H1 (cell line): ENCODE measurements at regions not wholly inside any gene's neighbourhood (a gene's known extent, or its start where the extent isn't known, plus 50 kb on each side); places are given as distances from the start of the nearest gene placed in this dataset.

Experiments
- CTCF ChIA-PET: fragments of 300-600 bp; sonication (Branson Sonifier 250); formaldehyde crosslinking; loops from one replicate; lab custom pipeline; 2021; ENCODE audit not compliant: partially characterized antibody; lab: Charles Lee
- POLR2A ChIA-PET: fragments of 300-600 bp; sonication (Branson Sonifier 250); formaldehyde crosslinking; loops from one replicate; lab custom pipeline; 2021; ENCODE audit warnings: inconsistent platforms; ENCODE audit not compliant: partially characterized antibody; lab: Charles Lee
- DNase-seq, 2 experiments: peaks; one replicate each; pipeline versions ENCODE4 v3.0.0 to v3.0.0-alpha.2; 2010 to 2022; ENCODE audit warnings: low spot score in 2 of 2, low read depth in 1 of 2, mixed read lengths in 1 of 2
- FAIRE-seq: peaks from 2 replicates; lab custom pipeline; 2011; peaks lifted over from hg19 to GRCh38; lab: Jason Lieb, UNC
- H2AFZ ChIP-seq: 2 replicates; pipeline ENCODE4 v1.8.1; 2012; ENCODE audit warnings: low read length, inconsistent platforms
- H2AK5ac ChIP-seq: 2 replicates; pipeline ENCODE4 v1.6.1; 2013; ENCODE audit warnings: low read depth, low read length
- H2BK120ac ChIP-seq: replicated peaks from 2 replicates; pipeline ENCODE3; 2013; ENCODE audit warnings: low read depth, low read length, inconsistent platforms
- H2BK12ac ChIP-seq: 2 replicates; pipeline ENCODE4 v1.6.1; 2013; ENCODE audit warnings: low read depth, low read length
- H2BK15ac ChIP-seq: 2 replicates; pipeline ENCODE4 v1.6.1; 2013; ENCODE audit warnings: low read length
- H2BK20ac ChIP-seq: 2 replicates; pipeline ENCODE4 v1.6.1; 2013; ENCODE audit warnings: low read length
- H2BK5ac ChIP-seq: 2 replicates; pipeline ENCODE4 v1.6.1; 2013; ENCODE audit warnings: low read depth, low read length
- H3K14ac ChIP-seq: 2 replicates; pipeline ENCODE4 v1.6.1; 2013; ENCODE audit warnings: inconsistent platforms; ENCODE audit not compliant: insufficient read length
- H3K18ac ChIP-seq: 2 replicates; pipeline ENCODE4 v1.6.1; 2013; ENCODE audit warnings: low read length; ENCODE audit errors: extremely low read depth
- H3K23ac ChIP-seq: 2 replicates; pipeline ENCODE4 v1.6.1; 2013; ENCODE audit warnings: inconsistent platforms; ENCODE audit not compliant: insufficient read length
- H3K23me2 ChIP-seq: 2 replicates; pipeline ENCODE4 v1.6.1; 2013; ENCODE audit warnings: low read depth, low read length
- H3K27ac ChIP-seq: 2 replicates; pipeline ENCODE4 v1.6.1; 2011; ENCODE audit warnings: low read depth, low read length, inconsistent platforms
- H3K27me3 ChIP-seq, 4 experiments: replicated peaks in 1 of 4; 1 replicate in 1 of 4; 2 replicates in 3 of 4; pipeline versions ENCODE4 v1.6.1 to v1.8.1; 2011 to 2013; ENCODE audit warnings: low read length in 3 of 4, mild to moderate bottlenecking in 3 of 4, inconsistent platforms in 2 of 4, mixed read lengths in 2 of 4, moderate library complexity in 1 of 4; ENCODE audit not compliant: control insufficient read depth in 3 of 4, insufficient read depth in 3 of 4; ENCODE audit errors: extremely low read depth in 1 of 4
- H3K36me3 ChIP-seq, 4 experiments: 2 replicates each; pipeline versions ENCODE4 v1.6.1 to v1.8.1; 2011 to 2013; ENCODE audit warnings: mild to moderate bottlenecking in 4 of 4, low read length in 3 of 4, moderate library complexity in 2 of 4, control low read depth in 1 of 4, inconsistent platforms in 1 of 4; ENCODE audit not compliant: insufficient read depth in 4 of 4, control insufficient read depth in 2 of 4
- H3K4ac ChIP-seq: replicated peaks from 2 replicates; pipeline ENCODE3; 2013; ENCODE audit warnings: low read length, low read depth, mixed read lengths, inconsistent platforms; ENCODE audit not compliant: insufficient read length
- H3K4me1 ChIP-seq, 4 experiments: replicated peaks in 1 of 4; 1 replicate in 1 of 4; 2 replicates in 3 of 4; pipeline versions ENCODE4 v1.6.1 to v1.8.1; 2011 to 2013; ENCODE audit warnings: low read length in 3 of 4, inconsistent platforms in 2 of 4, mixed read lengths in 1 of 4; ENCODE audit not compliant: insufficient read depth in 4 of 4, control insufficient read depth in 3 of 4
- H3K4me2 ChIP-seq, 2 experiments: 2 replicates each; pipeline versions ENCODE4 v1.6.1 to v1.8.1; 2011 to 2013; ENCODE audit warnings: low read depth in 2 of 2, low read length in 2 of 2, control low read depth in 1 of 2, inconsistent platforms in 1 of 2, mild to moderate bottlenecking in 1 of 2; ENCODE audit not compliant: insufficient read depth in 1 of 2
- H3K4me3 ChIP-seq, 4 experiments: fragments of 200-600, 300-600 bp in 1 of 4; sonication (generic), shearing (Covaris generic), sonication (Bioruptor Twin) in 1 of 4; 2 replicates each; pipeline versions ENCODE4 v1.5.1 to v1.8.1; 2011 to 2016; ENCODE audit warnings: low read length in 4 of 4, low read depth in 3 of 4, control low read depth in 2 of 4, inconsistent platforms in 2 of 4, mild to moderate bottlenecking in 2 of 4, mixed read lengths in 1 of 4, moderate library complexity in 1 of 4; ENCODE audit not compliant: insufficient read depth in 2 of 4; ENCODE audit errors: extremely low read depth in 1 of 4
- H3K56ac ChIP-seq: replicated peaks from 2 replicates; pipeline ENCODE3; 2013; ENCODE audit warnings: low read depth, mild to moderate bottlenecking, mixed read lengths, low read length, inconsistent platforms; ENCODE audit not compliant: insufficient read length
- H3K79me1 ChIP-seq: 2 replicates; pipeline ENCODE4 v1.6.1; 2013; ENCODE audit warnings: low read depth, low read length, control low read depth
- H3K79me2 ChIP-seq, 2 experiments: 2 replicates each; pipeline versions ENCODE4 v1.6.1 to v1.8.1; 2012 to 2013; ENCODE audit warnings: low read length in 2 of 2, mild to moderate bottlenecking in 2 of 2, inconsistent platforms in 1 of 2; ENCODE audit not compliant: insufficient read depth in 2 of 2, control insufficient read depth in 1 of 2
- H3K9ac ChIP-seq, 4 experiments: replicated peaks in 1 of 4; 1 replicate in 1 of 4; 2 replicates in 3 of 4; pipeline versions ENCODE4 v1.6.1 to v1.8.1; 2011 to 2013; ENCODE audit warnings: low read depth in 3 of 4, low read length in 3 of 4, control low read depth in 2 of 4, mild to moderate bottlenecking in 2 of 4, moderate library complexity in 2 of 4, inconsistent platforms in 1 of 4; ENCODE audit errors: extremely low read depth in 1 of 4
- H3K9me3 ChIP-seq, 2 experiments: 2 replicates each; pipeline versions ENCODE4 v1.6.1 to v1.8.1; 2012 to 2013; ENCODE audit warnings: mild to moderate bottlenecking in 2 of 2, moderate library complexity in 2 of 2, control low read depth in 1 of 2, inconsistent platforms in 1 of 2, low read depth in 1 of 2, low read length in 1 of 2, mixed read lengths in 1 of 2; ENCODE audit not compliant: insufficient read depth in 2 of 2
- H4K20me1 ChIP-seq, 2 experiments: replicated peaks in 1 of 2; 2 replicates each; pipeline versions ENCODE3 to v1.8.1; 2011 to 2013; ENCODE audit warnings: inconsistent platforms in 2 of 2, low read length in 2 of 2, mild to moderate bottlenecking in 1 of 2; ENCODE audit not compliant: insufficient read depth in 2 of 2, control insufficient read depth in 1 of 2
- H4K5ac ChIP-seq: 2 replicates; pipeline ENCODE4 v1.6.1; 2013; ENCODE audit warnings: low read length, low read depth, mixed read lengths, inconsistent platforms; ENCODE audit not compliant: insufficient read length
- H4K8ac ChIP-seq: 2 replicates; pipeline ENCODE4 v1.8.0; 2013; ENCODE audit warnings: mild to moderate bottlenecking, moderate library complexity, low read length, inconsistent platforms; ENCODE audit not compliant: insufficient read depth; ENCODE audit errors: extremely low read depth
- H4K91ac ChIP-seq: replicated peaks from 2 replicates; pipeline ENCODE3; 2013; ENCODE audit warnings: low read length, mixed read lengths, inconsistent platforms; ENCODE audit not compliant: insufficient read length
- BRCA1 ChIP-seq: IDR thresholded peaks from 2 replicates; pipeline ENCODE4 v1.6.1; 2012; ENCODE audit warnings: low read depth, low read length, improper control_type of control experiment
- CBX8 ChIP-seq: fragments of 300-800, 300-1000 bp; sonication (generic); IDR thresholded peaks from 2 replicates; pipeline ENCODE4 v1.7.1; 2016; ENCODE audit warnings: low read depth, low read length, borderline replicate concordance
- EGR1 ChIP-seq: IDR thresholded peaks from 2 replicates; pipeline ENCODE4 v1.6.1; 2011; ENCODE audit warnings: low read depth, low read length, borderline replicate concordance
- KDM1A ChIP-seq: fragments of 200-600, 300-600 bp; sonication (generic); IDR thresholded peaks from 2 replicates; pipeline ENCODE4 v1.7.1; 2016; ENCODE audit warnings: mild to moderate bottlenecking, low read length, borderline replicate concordance
- MAFK ChIP-seq: IDR thresholded peaks from 2 replicates; pipeline ENCODE4 v1.6.1; 2012; ENCODE audit warnings: low read depth, mild to moderate bottlenecking, improper control_type of control experiment, low read length
- SIRT6 ChIP-seq: IDR thresholded peaks from one replicate; pipeline ENCODE4 v1.7.1; 2012; ENCODE audit warnings: low read length, inconsistent platforms
- SP1 ChIP-seq: IDR thresholded peaks from 2 replicates; pipeline ENCODE4 v1.6.1; 2011; ENCODE audit warnings: low read depth, low read length
- TAF1 ChIP-seq: IDR thresholded peaks from 2 replicates; pipeline ENCODE4 v1.6.1; 2011; ENCODE audit warnings: mild to moderate bottlenecking, low read depth, low read length
- YY1 ChIP-seq: IDR thresholded peaks from 2 replicates; pipeline ENCODE4 v1.6.1; 2011; ENCODE audit warnings: low read depth, mild to moderate bottlenecking, low read length
- WGBS, 2 experiments: shearing (Covaris generic) in 1 of 2; methylation state at CpG; one replicate each; pipeline versions ENCODE4 v1.1.6 to v1.1.7; 2013 to 2015; ENCODE audit warnings: low lambda C conversion rate in 2 of 2, mixed read lengths in 2 of 2, inconsistent platforms in 1 of 2, low coverage in 1 of 2, missing lambda C conversion rate in 1 of 2; ENCODE audit not compliant: insufficient replicate concordance in 2 of 2, insufficient coverage in 1 of 2, insufficient read length in 1 of 2; ENCODE audit errors: extremely low coverage in 1 of 2, missing lambda C conversion rate in 1 of 2; 5-methylcytosine and 5-hydroxymethylcytosine counted together
- TF ChIP-seq, protein P1 (sequence below): IDR thresholded peaks from 2 replicates; pipeline ENCODE4 v1.6.1; 2012; ENCODE audit warnings: inconsistent platforms
- TF ChIP-seq, protein P2 (sequence below): IDR thresholded peaks from 2 replicates; pipeline ENCODE4 v1.6.1; 2011; ENCODE audit warnings: low read depth, mild to moderate bottlenecking, low read length; ENCODE audit not compliant: insufficient read depth
- TF ChIP-seq, protein P3 (sequence below): IDR thresholded peaks from 2 replicates; pipeline ENCODE4 v1.6.1; 2012; ENCODE audit warnings: low read length, inconsistent platforms
- TF ChIP-seq, protein P4 (sequence below): IDR thresholded peaks from 2 replicates; pipeline ENCODE4 v1.6.1; 2012; ENCODE audit warnings: inconsistent platforms

DNA sequence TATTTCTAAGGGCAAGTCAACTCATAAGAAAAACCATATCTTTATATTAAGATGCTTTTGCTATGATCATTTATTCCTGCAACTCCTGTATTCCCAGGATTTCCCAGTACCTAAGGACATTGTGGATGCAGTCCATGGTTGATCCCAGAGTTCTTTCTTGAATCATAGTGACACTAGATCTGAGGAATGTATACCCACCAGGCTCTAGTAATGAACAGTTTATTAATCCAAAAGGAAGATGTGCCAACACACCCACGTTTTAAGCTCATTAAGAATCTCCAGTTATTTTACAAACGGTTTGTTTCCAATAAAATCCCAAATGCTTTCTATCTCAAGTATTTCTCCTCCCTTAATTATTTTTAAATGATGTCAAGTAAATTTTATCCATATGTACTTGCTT lies 210.8 kb upstream of the ZEB2 start:
- FAIRE-seq: no peak
- POLR2A ChIA-PET: no interaction called here
- CTCF ChIA-PET: no interaction called here
- TF ChIP-seq CBX8 (no peak), KDM1A (no peak), TAF1 (no peak), EGR1 (no peak), SP1 (no peak), SIRT6 (no peak), BRCA1 (no peak), MAFK (no peak), YY1 (no peak)
- TF ChIP-seq, protein P1, sequence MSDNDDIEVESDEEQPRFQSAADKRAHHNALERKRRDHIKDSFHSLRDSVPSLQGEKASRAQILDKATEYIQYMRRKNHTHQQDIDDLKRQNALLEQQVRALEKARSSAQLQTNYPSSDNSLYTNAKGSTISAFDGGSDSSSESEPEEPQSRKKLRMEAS: no peak
- TF ChIP-seq, protein P2, sequence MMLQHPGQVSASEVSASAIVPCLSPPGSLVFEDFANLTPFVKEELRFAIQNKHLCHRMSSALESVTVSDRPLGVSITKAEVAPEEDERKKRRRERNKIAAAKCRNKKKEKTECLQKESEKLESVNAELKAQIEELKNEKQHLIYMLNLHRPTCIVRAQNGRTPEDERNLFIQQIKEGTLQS: no peak
- TF ChIP-seq, protein P3, sequence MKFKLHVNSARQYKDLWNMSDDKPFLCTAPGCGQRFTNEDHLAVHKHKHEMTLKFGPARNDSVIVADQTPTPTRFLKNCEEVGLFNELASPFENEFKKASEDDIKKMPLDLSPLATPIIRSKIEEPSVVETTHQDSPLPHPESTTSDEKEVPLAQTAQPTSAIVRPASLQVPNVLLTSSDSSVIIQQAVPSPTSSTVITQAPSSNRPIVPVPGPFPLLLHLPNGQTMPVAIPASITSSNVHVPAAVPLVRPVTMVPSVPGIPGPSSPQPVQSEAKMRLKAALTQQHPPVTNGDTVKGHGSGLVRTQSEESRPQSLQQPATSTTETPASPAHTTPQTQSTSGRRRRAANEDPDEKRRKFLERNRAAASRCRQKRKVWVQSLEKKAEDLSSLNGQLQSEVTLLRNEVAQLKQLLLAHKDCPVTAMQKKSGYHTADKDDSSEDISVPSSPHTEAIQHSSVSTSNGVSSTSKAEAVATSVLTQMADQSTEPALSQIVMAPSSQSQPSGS: no peak
- TF ChIP-seq, protein P4, sequence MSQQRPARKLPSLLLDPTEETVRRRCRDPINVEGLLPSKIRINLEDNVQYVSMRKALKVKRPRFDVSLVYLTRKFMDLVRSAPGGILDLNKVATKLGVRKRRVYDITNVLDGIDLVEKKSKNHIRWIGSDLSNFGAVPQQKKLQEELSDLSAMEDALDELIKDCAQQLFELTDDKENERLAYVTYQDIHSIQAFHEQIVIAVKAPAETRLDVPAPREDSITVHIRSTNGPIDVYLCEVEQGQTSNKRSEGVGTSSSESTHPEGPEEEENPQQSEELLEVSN: no peak

More for the DNA sequence above, 210.8 kb upstream of the ZEB2 start:
- H2BK20ac ChIP-seq: no peak overlapping the region
- H3K14ac ChIP-seq: no peak overlapping the region
- H2BK5ac ChIP-seq: no peak overlapping the region
- H3K4me3 ChIP-seq: no peak overlapping the region
- no peak overlapping the region for H4K91ac ChIP-seq
- H3K79me2 ChIP-seq: no peaks in the 10 kb centered on the region
- no peak overlapping the region for H3K56ac ChIP-seq
- H3K9me3 ChIP-seq: no peaks in the 10 kb centered on the region
- no peak overlapping the region for H3K23ac ChIP-seq
- no peak for DNase-seq
- no peak overlapping the region for H3K4me2 ChIP-seq
- H3K23me2 ChIP-seq: no peaks in the 10 kb centered on the region
- H2BK15ac ChIP-seq: no peak overlapping the region
- no peaks in the 10 kb centered on the region for H3K27me3 ChIP-seq
- no peak overlapping the region for H2AK5ac ChIP-seq
- H3K9ac ChIP-seq: no peak overlapping the region
- no peaks in the 10 kb centered on the region for H3K79me1 ChIP-seq
- H3K4ac ChIP-seq: no peak overlapping the region
- WGBS, 2 experiments: 66% methylated on average over 2 of the region's 2 CpGs; no CpG with 5 or more reads in 1 of the 2 experiments
- no peaks in the 10 kb centered on the region for H3K4me1 ChIP-seq
- no peak overlapping the region for H2BK12ac ChIP-seq
- H2AFZ ChIP-seq: no peak overlapping the region
- H4K20me1 ChIP-seq: no peaks in the 10 kb centered on the region
- no peak overlapping the region for H4K5ac ChIP-seq
- no peak overlapping the region for H4K8ac ChIP-seq
- no peak overlapping the region for H2BK120ac ChIP-seq
- no peak overlapping the region for H3K18ac ChIP-seq
- no peak overlapping the region for H3K27ac ChIP-seq
- no peaks in the 10 kb centered on the region; a peak in 1 of 8 replicates for H3K36me3 ChIP-seq
